ENCODE measurements at regions not wholly inside any gene's neighbourhood (a gene's known extent, or its start where the extent isn't known, plus 50 kb on each side); places are given as distances from the start of the nearest gene placed in this dataset.
A peak's percentile ranks its signal among the peaks of the same experiment; 100 is the strongest.
"Not testable (repeated sequence)": the region's sequence is repeated elsewhere in the genome, so short reads cannot be mapped to it uniquely, and the experiment has no call there.

DNA sequence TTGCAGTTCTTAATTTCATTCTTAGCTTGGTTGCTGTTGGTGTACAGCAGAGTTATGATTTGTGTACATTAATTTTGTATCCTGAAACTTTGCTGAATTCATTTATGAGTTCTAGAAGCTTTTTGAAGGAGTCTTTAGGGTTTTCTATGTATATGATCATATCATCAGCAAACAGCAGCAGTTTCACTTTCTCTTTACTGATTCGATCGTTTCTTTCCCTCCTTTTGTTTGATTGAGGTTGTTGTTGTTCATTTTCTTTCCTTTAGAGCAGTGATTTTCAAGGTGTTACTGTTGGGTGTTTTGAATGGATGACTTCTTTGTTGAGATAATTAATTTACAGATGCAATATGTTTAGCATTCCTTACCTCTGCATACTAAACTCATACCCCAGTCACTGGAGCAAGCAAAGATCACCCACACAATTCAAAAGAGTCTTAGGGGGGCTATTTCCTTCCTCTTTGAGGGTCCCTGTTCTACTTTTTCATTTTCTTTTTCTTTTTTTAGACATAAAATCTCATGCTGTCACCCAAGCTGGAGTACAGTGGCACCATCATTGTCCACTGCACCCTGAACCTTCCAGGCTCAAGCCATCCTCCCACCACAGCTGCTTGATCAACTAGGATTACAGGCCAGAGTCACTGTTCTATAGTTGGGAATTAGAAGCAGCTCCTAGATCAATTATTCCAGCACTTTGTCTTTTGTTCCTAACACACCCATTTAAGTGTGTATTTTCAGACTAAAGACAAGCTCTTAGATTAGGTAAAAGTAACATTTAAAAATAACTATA is 115.8 kb upstream of the GPR39 start:
- H3K27ac ChIP-seq; H3K4me1 ChIP-seq; H3K36me3 ChIP-seq; H3K4me3 ChIP-seq (replicated peaks in 1 of 3); DNase-seq; intact Hi-C loops (cut with DNase I); H3K9me3 ChIP-seq; H3K27me3 ChIP-seq: not testable (repeated sequence)
- WGBS, 2 donors: 77% methylated on average over 2 of the region's 2 CpGs

DNA sequence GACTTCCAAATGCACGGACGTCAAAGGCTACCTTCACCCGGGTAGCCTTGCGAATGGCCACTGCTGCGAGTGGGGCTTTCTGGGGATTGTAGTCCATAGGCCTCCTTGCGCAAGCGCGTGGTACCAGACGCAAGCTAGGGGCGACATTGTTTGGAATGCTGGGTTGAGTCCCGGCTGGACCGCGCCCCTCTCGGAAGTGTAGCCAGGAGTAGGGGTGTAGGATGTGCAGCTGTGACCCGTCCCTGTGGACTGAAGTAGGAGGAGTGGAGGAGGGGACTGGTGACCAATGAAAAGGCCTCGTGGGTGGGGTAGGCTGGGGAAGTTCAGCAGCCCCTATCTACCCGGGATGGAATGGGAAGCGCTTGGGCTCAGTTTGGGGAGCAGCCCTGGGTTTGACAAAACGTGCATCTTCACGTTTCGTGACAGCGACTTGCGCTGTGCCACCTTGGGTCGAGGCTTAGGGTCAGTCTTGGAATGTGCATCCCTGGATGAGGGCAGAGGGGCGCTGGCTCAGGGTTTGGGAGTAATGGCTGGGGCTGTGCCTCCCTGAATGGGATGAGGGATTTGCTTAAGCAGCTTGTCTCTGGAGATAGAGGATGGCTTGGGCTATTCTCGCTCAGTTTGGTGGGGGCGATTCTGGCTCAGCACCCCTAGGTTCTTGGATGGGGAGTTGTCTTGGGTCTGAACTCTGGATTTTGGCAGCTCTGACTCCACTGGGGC is 111.8 kb upstream of the GPR39 start:
- peak; percentile 79 for DNase-seq
- H3K27ac ChIP-seq; H3K27me3 ChIP-seq; H3K4me3 ChIP-seq (replicated peaks in 1 of 3); H3K36me3 ChIP-seq; H3K4me1 ChIP-seq; intact Hi-C loops (cut with DNase I); H3K9me3 ChIP-seq: not testable (repeated sequence)
- 6 to 7% methylated on average over 26 to 27 of the region's 27 CpGs for WGBS, 2 donors
- TF ChIP-seq, protein P1, sequence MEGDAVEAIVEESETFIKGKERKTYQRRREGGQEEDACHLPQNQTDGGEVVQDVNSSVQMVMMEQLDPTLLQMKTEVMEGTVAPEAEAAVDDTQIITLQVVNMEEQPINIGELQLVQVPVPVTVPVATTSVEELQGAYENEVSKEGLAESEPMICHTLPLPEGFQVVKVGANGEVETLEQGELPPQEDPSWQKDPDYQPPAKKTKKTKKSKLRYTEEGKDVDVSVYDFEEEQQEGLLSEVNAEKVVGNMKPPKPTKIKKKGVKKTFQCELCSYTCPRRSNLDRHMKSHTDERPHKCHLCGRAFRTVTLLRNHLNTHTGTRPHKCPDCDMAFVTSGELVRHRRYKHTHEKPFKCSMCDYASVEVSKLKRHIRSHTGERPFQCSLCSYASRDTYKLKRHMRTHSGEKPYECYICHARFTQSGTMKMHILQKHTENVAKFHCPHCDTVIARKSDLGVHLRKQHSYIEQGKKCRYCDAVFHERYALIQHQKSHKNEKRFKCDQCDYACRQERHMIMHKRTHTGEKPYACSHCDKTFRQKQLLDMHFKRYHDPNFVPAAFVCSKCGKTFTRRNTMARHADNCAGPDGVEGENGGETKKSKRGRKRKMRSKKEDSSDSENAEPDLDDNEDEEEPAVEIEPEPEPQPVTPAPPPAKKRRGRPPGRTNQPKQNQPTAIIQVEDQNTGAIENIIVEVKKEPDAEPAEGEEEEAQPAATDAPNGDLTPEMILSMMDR (IDR thresholded peaks at IDR 0.05): peak in 1 of 6 experiments; percentile 19

DNA sequence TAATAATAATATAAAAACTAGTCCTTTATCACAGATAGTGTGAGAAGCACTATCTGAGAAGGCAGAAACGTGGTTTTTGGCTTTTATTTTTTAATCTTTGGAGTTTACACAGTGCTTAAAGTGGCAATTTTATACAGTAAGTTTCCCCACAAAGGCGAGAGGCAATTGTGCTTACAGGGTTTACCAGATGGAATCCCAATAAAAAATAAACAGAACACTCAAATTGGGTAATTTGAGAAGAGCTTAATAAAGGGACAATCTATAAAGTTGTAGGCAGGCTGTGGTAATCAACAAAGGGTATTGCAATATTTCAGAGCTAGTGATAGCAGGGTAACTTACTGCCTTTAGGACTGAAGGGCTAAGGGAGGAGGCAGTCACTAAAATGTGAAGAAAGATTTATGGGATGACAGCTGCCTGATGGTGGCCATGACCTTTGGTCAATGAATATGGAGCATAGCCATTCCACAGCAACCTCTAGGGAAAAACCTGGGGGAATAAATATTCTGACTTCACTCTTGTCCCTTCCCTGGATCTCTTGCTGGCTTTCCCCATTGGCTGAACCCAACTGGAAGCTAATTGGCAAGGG is 108.9 kb upstream of the GPR39 start:
- H3K4me3 ChIP-seq (replicated peaks in 1 of 3); H3K27me3 ChIP-seq; H3K36me3 ChIP-seq; H3K9me3 ChIP-seq; H3K4me1 ChIP-seq; H3K27ac ChIP-seq; DNase-seq; intact Hi-C loops (cut with DNase I): not testable (repeated sequence)
- WGBS, 2 donors: 46 to 73% methylated on average over 2 of the region's 2 CpGs

DNA sequence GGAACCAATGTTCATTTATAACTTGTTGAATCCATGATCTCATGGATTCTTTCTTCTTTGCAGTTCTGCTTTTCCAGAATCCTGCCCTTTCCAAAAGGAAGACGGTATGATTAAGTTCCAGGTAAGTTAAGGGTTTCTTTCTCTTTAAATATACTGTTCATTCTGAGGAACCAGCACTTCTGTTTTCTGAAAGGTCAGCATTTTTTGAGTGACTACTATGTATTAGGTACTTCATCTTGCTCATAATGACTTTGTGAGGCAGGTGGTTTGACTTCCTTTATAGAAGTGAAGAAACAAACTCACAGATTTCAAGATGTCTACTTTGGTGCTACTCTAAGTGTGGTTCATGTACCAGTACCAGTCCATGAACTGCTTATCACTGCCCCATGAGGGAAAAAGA is 107.4 kb upstream of the GPR39 start:
- H3K4me1 ChIP-seq; H3K36me3 ChIP-seq; H3K27me3 ChIP-seq; H3K9me3 ChIP-seq; H3K27ac ChIP-seq; intact Hi-C loops (cut with DNase I); H3K4me3 ChIP-seq (replicated peaks in 1 of 3); DNase-seq: not testable (repeated sequence)
- 78 to 93% methylated on average over 1 of the region's 1 CpG for WGBS, 2 donors

DNA sequence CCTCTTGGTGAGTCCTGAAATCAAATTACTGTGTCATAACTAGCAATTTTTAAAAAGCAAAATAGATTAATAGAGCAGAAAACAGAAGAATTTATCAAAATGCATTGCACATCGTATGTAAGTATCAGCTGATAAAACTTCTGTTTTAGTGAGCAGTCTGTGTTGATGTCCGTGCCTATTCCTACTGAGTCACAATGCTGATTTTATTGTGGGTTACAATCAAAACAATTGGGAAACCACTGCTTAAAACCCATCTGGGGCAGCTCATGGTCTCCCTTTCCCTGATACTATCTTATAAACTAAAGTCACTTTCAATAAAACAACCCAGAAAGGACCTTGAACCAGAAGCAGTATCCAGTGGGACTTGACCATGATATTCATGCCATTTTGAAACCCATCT is 101.1 kb upstream of the GPR39 start:
- WGBS, 2 donors: 82 to 85% methylated on average over 2 of the region's 2 CpGs
- H3K27ac ChIP-seq; H3K4me3 ChIP-seq (replicated peaks in 1 of 3); DNase-seq; H3K4me1 ChIP-seq; intact Hi-C loops (cut with DNase I); H3K36me3 ChIP-seq; H3K9me3 ChIP-seq; H3K27me3 ChIP-seq: not testable (repeated sequence)

DNA sequence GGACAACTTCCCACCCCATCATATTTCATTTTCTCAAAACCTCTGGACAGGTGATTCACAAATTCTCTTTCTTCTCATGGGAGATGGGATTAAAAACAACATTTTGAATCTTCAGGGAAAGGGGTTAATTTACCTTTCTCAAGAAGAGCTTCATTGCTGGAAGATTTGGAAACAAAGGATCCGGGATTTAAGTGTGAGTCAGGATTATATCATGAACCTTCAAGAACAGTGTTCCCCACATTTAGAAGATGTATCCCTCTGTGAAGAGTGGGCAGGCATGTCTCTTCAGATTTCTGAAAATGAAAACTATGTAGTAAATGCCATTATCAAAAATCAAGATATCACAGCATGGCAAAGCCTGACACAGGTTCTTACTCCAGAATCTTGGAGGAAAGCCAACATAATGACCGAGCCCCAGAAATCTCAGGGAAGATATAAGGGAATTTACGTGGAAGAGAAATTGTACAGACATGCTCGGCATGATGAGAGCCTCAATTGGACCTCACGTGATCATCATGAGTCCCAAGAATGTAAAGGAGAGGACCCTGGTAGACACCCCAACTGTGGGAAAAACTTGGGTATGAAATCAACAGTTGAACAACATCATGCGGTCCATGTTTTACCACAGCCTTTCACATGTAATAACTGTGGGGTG is 99.5 kb upstream of the GPR39 start:
- H3K27me3 ChIP-seq; H3K9me3 ChIP-seq; H3K36me3 ChIP-seq; H3K4me3 ChIP-seq (replicated peaks in 1 of 3); H3K27ac ChIP-seq; intact Hi-C loops (cut with DNase I); DNase-seq; H3K4me1 ChIP-seq: not testable (repeated sequence)
- WGBS, 2 donors: 85 to 93% methylated on average over 5 to 6 of the region's 6 CpGs

DNA sequence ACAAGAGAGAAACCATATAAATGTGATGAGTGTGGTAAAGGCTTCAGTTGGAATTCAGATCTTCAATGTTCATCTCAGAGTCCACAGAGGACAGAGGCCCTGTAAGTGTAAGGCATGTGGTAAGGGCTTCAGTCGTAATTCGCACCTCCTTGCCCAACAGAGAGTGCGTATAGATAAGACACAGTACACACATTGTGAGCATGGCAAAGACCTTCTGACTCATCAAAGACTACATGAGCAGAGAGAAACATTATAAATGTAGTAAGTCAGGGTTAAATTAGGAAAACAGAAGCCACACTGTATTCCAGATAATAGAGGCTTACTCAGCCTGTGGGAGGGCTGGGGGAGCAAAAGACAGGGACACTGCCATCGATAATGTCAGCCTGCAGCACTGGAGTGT is 98.1 kb upstream of the GPR39 start:
- not testable (repeated sequence) for H3K27me3 ChIP-seq

DNA sequence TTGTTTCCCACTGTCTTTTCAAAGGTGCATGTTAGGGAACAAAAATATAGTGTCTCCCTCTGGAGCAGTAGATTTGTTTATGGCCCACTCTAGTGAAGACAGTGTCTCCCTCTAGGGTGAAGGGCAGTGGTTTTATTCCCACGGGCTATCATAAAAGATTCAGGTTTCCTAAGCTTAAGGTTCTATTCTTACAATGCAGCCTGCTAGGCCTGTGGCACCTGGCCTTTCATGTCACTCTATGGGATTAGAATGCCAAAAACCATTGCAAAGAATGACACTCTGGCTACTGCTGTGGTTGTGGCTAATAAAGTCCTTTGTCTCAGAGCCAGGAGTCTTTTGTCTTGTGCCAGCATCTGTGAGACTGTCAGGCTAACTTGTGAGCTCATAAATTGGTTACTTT is 92.6 kb upstream of the GPR39 start:
- intact Hi-C loops (cut with DNase I); DNase-seq; H3K9me3 ChIP-seq; H3K27me3 ChIP-seq; H3K4me1 ChIP-seq; H3K36me3 ChIP-seq; H3K27ac ChIP-seq; H3K4me3 ChIP-seq (replicated peaks in 1 of 3): not testable (repeated sequence)
- WGBS, 2 donors: 67 to 84% methylated on average over 1 of the region's 1 CpG

More for the DNA sequence above, 98.1 kb upstream of the GPR39 start:
- H3K36me3 ChIP-seq; H3K27ac ChIP-seq; DNase-seq; H3K4me1 ChIP-seq; intact Hi-C loops (cut with DNase I); H3K9me3 ChIP-seq; H3K4me3 ChIP-seq (replicated peaks in 1 of 3): not testable (repeated sequence)
- 93 to 97% methylated on average over 4 of the region's 4 CpGs for WGBS, 2 donors

DNA sequence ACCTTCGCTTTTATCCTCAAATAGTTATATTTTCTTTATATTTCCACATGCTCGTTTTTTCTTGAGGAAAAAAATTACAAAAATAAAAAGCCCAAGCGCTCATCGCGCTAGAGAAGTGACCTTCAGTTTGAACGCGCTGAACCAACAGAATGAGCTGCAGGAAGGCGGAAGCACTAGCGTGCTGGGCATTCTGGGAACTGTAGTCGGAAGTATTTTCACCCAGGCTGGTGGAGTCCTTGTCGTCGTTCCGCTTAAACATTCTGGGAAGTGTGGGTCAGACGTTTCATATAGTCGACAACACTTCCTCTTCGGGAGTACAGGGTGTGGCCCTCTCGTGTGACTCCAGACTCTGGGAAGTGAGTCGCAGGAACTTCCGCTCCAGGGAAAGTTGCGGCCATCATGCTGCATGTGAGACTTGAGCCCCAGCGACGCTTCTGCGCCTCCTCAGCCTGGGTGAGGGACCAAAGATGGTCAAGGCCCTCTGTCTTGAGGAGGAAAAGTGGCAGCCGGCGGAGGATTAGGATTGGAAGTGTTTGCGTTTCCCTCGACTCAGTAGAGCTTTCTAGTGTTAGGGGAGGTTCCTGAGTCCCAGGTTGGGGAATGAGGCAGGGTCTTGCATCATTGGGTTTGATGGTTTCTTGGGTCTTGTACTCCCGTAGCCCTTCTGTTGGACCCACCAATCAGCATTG is 84.1 kb upstream of the GPR39 start:
- H3K27ac ChIP-seq; H3K36me3 ChIP-seq; DNase-seq; H3K27me3 ChIP-seq; H3K4me1 ChIP-seq; intact Hi-C loops (cut with DNase I); H3K9me3 ChIP-seq; H3K4me3 ChIP-seq (replicated peaks in 1 of 3): not testable (repeated sequence)
- 63 to 66% methylated on average over 22 to 28 of the region's 28 CpGs for WGBS, 2 donors

DNA sequence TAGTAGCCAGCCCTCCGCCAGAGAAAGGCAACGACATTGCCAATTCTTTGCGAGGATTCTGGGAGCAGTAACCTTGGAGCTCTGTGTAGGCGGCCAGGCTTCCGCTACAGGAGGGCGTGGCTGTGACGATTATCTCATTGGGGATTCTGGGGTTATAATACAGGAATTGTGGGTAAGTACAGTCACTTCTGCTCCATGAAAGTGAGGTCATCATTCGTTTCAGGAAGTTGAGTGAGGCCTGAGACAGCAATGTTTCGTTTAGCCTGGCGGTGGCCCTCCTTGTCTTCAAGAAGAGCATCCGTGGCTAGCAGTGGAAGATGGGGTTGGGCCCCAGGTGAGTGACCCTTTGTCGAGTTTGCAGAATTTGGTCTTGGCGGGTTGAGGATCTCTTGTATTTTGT is 79.5 kb upstream of the GPR39 start:
- H3K36me3 ChIP-seq; H3K4me1 ChIP-seq; H3K9me3 ChIP-seq; H3K27ac ChIP-seq; DNase-seq; H3K27me3 ChIP-seq; H3K4me3 ChIP-seq (replicated peaks in 1 of 3); intact Hi-C loops (cut with DNase I): not testable (repeated sequence)
- 83% methylated on average over 10 to 13 of the region's 13 CpGs for WGBS, 2 donors

DNA sequence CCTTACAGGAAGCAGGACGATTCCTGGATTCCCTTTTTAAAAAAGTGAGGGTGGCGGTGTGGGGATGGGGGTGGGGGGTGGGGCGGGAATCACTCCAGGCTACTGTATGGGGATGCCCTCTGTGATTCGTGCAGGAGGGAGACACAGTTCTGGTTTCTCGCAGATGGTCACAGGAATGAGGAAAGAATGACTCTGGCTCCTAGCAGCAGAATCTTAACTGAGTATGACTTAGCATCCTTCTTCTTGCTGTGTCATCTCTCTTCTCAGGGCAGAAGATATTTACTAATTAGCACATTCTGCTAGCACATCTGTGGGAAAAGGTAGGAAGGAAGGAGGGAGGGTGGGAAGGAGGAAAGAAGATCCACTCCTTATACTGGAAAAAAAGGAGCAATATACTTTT is 78.8 kb upstream of the GPR39 start:
- H3K4me3 ChIP-seq (replicated peaks in 1 of 3); DNase-seq; H3K36me3 ChIP-seq; intact Hi-C loops (cut with DNase I); H3K4me1 ChIP-seq; H3K27me3 ChIP-seq; H3K27ac ChIP-seq; H3K9me3 ChIP-seq: not testable (repeated sequence)
- WGBS, 2 donors: 56 to 64% methylated on average over 2 of the region's 5 CpGs
